ENCODE measurements at regions not wholly inside any gene's neighbourhood (a gene's known extent, or its start where the extent isn't known, plus 50 kb on each side); places are given as distances from the start of the nearest gene placed in this dataset.

- TF ChIP-seq SIN3A (IDR thresholded peaks at IDR 0.05; ENCODE audit: borderline replicate concordance, insufficient read depth, low read length): no peak
These were observed 285.1 kb upstream of the ADAMTS16 start for GRCh38 chr5:4855036-4855435.

GRCh38 chr5:4855880-4856279 is 284.2 kb upstream of the ADAMTS16 start:
- TF ChIP-seq POLR2AphosphoS5 (IDR thresholded peaks at IDR 0.05; ENCODE audit: low read depth, low read length) (no peak), REST (IDR thresholded peaks at IDR 0.05; ENCODE audit: insufficient read depth in 1 of 2, low read depth in 2 of 2, low read length in 2 of 2) (no peak), TAF1 (IDR thresholded peaks at IDR 0.05; ENCODE audit: borderline replicate concordance, insufficient read depth, low read length) (no peak), FOXP2 (optimal IDR thresholded peaks at IDR 0.05; ENCODE audit: borderline replicate concordance, extremely low read depth, extremely low read length, insufficient read depth) (no peak), SIN3A (IDR thresholded peaks at IDR 0.05; ENCODE audit: borderline replicate concordance, insufficient read depth, low read length) (no peak)

- no peak for TF ChIP-seq TAF1 (IDR thresholded peaks at IDR 0.05; ENCODE audit: borderline replicate concordance, insufficient read depth, low read length)
- TF ChIP-seq SIN3A (IDR thresholded peaks at IDR 0.05; ENCODE audit: borderline replicate concordance, insufficient read depth, low read length): no peak
- no peak for TF ChIP-seq REST (IDR thresholded peaks at IDR 0.05; ENCODE audit: insufficient read depth in 1 of 2, low read depth in 2 of 2, low read length in 2 of 2)
- TF ChIP-seq POLR2AphosphoS5 (IDR thresholded peaks at IDR 0.05; ENCODE audit: low read depth, low read length): no peak
- no peak for TF ChIP-seq FOXP2 (optimal IDR thresholded peaks at IDR 0.05; ENCODE audit: borderline replicate concordance, extremely low read depth, extremely low read length, insufficient read depth)
These were observed 282.4 kb upstream of the ADAMTS16 start for GRCh38 chr5:4857761-4858160.

- TF ChIP-seq REST (IDR thresholded peaks at IDR 0.05; ENCODE audit: insufficient read depth in 1 of 2, low read depth in 2 of 2, low read length in 2 of 2): no peak
- TF ChIP-seq POLR2AphosphoS5 (IDR thresholded peaks at IDR 0.05; ENCODE audit: low read depth, low read length): no peak
- TF ChIP-seq TAF1 (IDR thresholded peaks at IDR 0.05; ENCODE audit: borderline replicate concordance, insufficient read depth, low read length): no peak
- TF ChIP-seq FOXP2 (optimal IDR thresholded peaks at IDR 0.05; ENCODE audit: borderline replicate concordance, extremely low read depth, extremely low read length, insufficient read depth): no peak
- no peak for TF ChIP-seq SIN3A (IDR thresholded peaks at IDR 0.05; ENCODE audit: borderline replicate concordance, insufficient read depth, low read length)
These were observed 280.5 kb upstream of the ADAMTS16 start for GRCh38 chr5:4859500-4860235.

GRCh38 chr5:4860631-4861030 is 279.5 kb upstream of the ADAMTS16 start:
- TF ChIP-seq SIN3A (IDR thresholded peaks at IDR 0.05; ENCODE audit: borderline replicate concordance, insufficient read depth, low read length): no peak
- no peak for TF ChIP-seq TAF1 (IDR thresholded peaks at IDR 0.05; ENCODE audit: borderline replicate concordance, insufficient read depth, low read length)
- no peak for TF ChIP-seq FOXP2 (optimal IDR thresholded peaks at IDR 0.05; ENCODE audit: borderline replicate concordance, extremely low read depth, extremely low read length, insufficient read depth)
- no peak for TF ChIP-seq POLR2AphosphoS5 (IDR thresholded peaks at IDR 0.05; ENCODE audit: low read depth, low read length)
- no peak for TF ChIP-seq REST (IDR thresholded peaks at IDR 0.05; ENCODE audit: insufficient read depth in 1 of 2, low read depth in 2 of 2, low read length in 2 of 2)

All from PFSK-1 (cell line).